HG03175 (cell line): ENCODE measurements at regions not wholly inside any gene's neighbourhood (a gene's known extent, or its start where the extent isn't known, plus 50 kb on each side); places are given as distances from the start of the nearest gene placed in this dataset.

Source experiments
- ATAC-seq: cut with Tn5 transposase; IDR thresholded peaks from one replicate; pipeline ENCODE4 v1.9.1; 2021; ENCODE audit warnings: mild to moderate bottlenecking, moderate library complexity; ENCODE audit not compliant: unreplicated experiment

- no peak for ATAC-seq
These were observed 84.5 kb upstream of the SYNPR start for GRCh38 chr3:63193647-63194046.

- no peak for ATAC-seq
These were observed 78.5 kb upstream of the SYNPR start for GRCh38 chr3:63199606-63200005.

- ATAC-seq = no peak
These were observed 75.6 kb upstream of the SYNPR start for GRCh38 chr3:63202529-63202928.

GRCh38 chr3:63207066-63207590 is 71.0 kb upstream of the SYNPR start:
- no peak for ATAC-seq

- ATAC-seq = no peak
These were observed 50.0 kb upstream of the SYNPR start for GRCh38 chr3:63228087-63228486.
